ENCODE measurements at regions not wholly inside any gene's neighbourhood (a gene's known extent, or its start where the extent isn't known, plus 50 kb on each side); places are given as distances from the start of the nearest gene placed in this dataset.

- no peak for DNase-seq (ENCODE audit: low read depth)
Observed at GRCh38 chr20:39103305-39103704, 141.2 kb downstream of the DHX35 start.

GRCh38 chr20:39101895-39102294 lies 139.8 kb downstream of the DHX35 start:
- no peak for DNase-seq (ENCODE audit: low read depth)

GRCh38 chr20:39100691-39101090 lies 138.5 kb downstream of the DHX35 start:
- no peak for DNase-seq (ENCODE audit: low read depth)

- DNase-seq (ENCODE audit: low read depth), result no peak
Observed at GRCh38 chr20:39097889-39098288, 135.7 kb downstream of the DHX35 start.

DNA sequence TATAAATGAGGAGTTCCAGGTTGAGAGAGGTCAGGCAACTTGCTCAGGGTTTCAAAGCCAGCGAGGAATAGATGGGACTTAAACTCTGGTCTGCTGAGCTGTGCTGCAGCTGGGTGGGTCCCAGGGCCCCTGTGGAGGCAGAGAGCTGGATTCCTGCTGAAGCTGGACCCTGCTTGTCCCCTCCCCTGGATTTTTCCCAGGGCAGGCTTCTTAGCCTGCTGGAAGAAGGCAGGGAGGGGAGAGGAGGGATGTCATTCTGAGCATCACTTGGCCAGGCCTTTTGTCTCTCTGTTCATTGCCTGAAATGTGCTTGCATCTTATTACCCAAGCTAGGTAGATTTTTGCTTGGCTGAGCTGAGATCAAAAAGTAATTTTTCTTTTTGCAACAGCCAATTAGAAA lies 133.7 kb downstream of the DHX35 start:
- DNase-seq (ENCODE audit: low read depth), result no peak

DNA sequence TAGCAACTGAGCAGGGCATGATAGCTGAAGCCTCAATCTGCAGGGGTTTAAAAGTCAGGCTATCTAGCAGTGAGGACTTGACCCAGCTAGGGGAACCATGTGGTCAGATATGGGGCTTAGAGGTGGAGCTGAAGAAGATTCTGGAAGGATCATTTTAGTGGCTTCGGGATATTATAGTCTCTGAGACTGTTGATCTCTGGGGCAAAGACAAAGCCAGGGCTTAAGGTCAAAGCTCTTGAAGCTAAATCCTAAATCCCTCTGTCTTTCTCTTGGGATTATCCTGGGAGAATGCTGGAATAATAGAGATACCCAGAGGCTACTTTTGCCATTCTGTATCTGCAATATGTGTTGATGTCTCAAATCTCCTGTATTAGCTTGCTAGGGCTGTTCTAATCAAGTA lies 132.2 kb downstream of the DHX35 start:
- no peak for DNase-seq (ENCODE audit: low read depth)

- no peak for DNase-seq (ENCODE audit: low read depth)
Observed at GRCh38 chr20:39092733-39093410, 130.7 kb downstream of the DHX35 start.

GRCh38 chr20:39090906-39091305 lies 128.8 kb downstream of the DHX35 start:
- DNase-seq (ENCODE audit: low read depth), result no peak

GRCh38 chr20:39089797-39090196 lies 127.7 kb downstream of the DHX35 start:
- no peak for DNase-seq (ENCODE audit: low read depth)
